PC-9 (cell line): ENCODE measurements at regions not wholly inside any gene's neighbourhood (a gene's known extent, or its start where the extent isn't known, plus 50 kb on each side); places are given as distances from the start of the nearest gene placed in this dataset.

Experiments used
- BruUV-seq: library from RNA; stranded (reverse); fragments of 400-500 nt; replicated peaks from 2 replicates; lab custom pipeline; 2021; lab: Mats Ljungman, UMichigan
- CTCF ChIA-PET: fragments of 300-600 bp; sonication (Branson Sonifier 250); formaldehyde crosslinking; loops from one replicate; lab custom pipeline; 2022; ENCODE audit warnings: antibody characterized with exemption; lab: Charles Lee
- POLR2A ChIA-PET: fragments of 300-600 bp; sonication (Branson Sonifier 250); formaldehyde crosslinking; loops from one replicate; lab custom pipeline; 2022; ENCODE audit warnings: antibody characterized with exemption; ENCODE audit not compliant: unreplicated experiment; lab: Charles Lee
- DNase-seq, 2 experiments: peaks; one replicate each; pipeline versions ENCODE4 v3.0.0 to v3.0.0-alpha.2; 2015 to 2022; ENCODE audit warnings: mixed read lengths in 1 of 2
- H2AFZ ChIP-seq: fragments of 200-600 bp; sonication (generic); 2 replicates; pipeline ENCODE4 v1.8.1; 2017; ENCODE audit warnings: antibody characterized with exemption
- H3F3A ChIP-seq: fragments of 200-600 bp; sonication (generic); 2 replicates; pipeline ENCODE4 v1.8.1; 2017; ENCODE audit warnings: antibody characterized with exemption, mild to moderate bottlenecking, low read depth; ENCODE audit not compliant: insufficient read depth
- H3K27ac ChIP-seq: fragments of 200-600 bp; sonication (generic); 2 replicates; pipeline ENCODE4 v1.6.1; 2016; ENCODE audit warnings: mixed run types
- H3K27me3 ChIP-seq: fragments of 200-600 bp; sonication (generic); 2 replicates; pipeline ENCODE4 v1.6.1; 2016; ENCODE audit warnings: low read depth, mixed run types; ENCODE audit not compliant: insufficient read depth
- H3K36me3 ChIP-seq: fragments of 200-600 bp; sonication (generic); 2 replicates; pipeline ENCODE4 v1.6.1; 2016; ENCODE audit warnings: low read depth, mixed run types
- H3K4me1 ChIP-seq: fragments of 200-600 bp; sonication (generic); replicated peaks from 2 replicates; pipeline ENCODE4 v1.6.1; 2016; ENCODE audit warnings: mixed run types; ENCODE audit not compliant: insufficient read depth
- H3K4me2 ChIP-seq: fragments of 200-600 bp; sonication (generic); 2 replicates; pipeline ENCODE4 v1.6.1; 2017; ENCODE audit warnings: mixed run types
- H3K4me3 ChIP-seq: fragments of 200-600 bp; sonication (generic); 2 replicates; pipeline ENCODE4 v1.6.1; 2016; ENCODE audit warnings: mixed run types
- H3K79me2 ChIP-seq: fragments of 200-600 bp; sonication (generic); 2 replicates; pipeline ENCODE4 v1.6.1; 2017; ENCODE audit warnings: low read depth, mixed run types
- H3K9me2 ChIP-seq: fragments of 200-600 bp; sonication (generic); 2 replicates; pipeline ENCODE4 v1.8.1; 2017; ENCODE audit warnings: mild to moderate bottlenecking; ENCODE audit not compliant: insufficient read depth
- H3K9me3 ChIP-seq: fragments of 200-600 bp; sonication (generic); 2 replicates; pipeline ENCODE4 v1.8.1; 2016; ENCODE audit warnings: low read depth; ENCODE audit not compliant: insufficient read depth
- H4K20me1 ChIP-seq: fragments of 200-600 bp; sonication (generic); 2 replicates; pipeline ENCODE4 v1.8.1; 2017; ENCODE audit not compliant: insufficient read depth
- EZH2 ChIP-seq: fragments of 200-600 bp; sonication (generic); IDR thresholded peaks from 2 replicates; pipeline ENCODE4 v1.8.0; 2017; ENCODE audit warnings: antibody characterized with exemption, low read depth
- intact Hi-C: fragments of 100-400 bp; cut with micrococcal nuclease; formaldehyde crosslinking; loops from one replicate; pipeline ENCODE4 v1.10.0; 2022; ENCODE audit not compliant: unreplicated experiment
- TF ChIP-seq, protein P1 (sequence below): fragments of 200-600 bp; sonication (generic); conservative IDR thresholded peaks from 2 replicates; pipeline ENCODE4 v1.6.1; 2017; ENCODE audit warnings: mixed run types, antibody characterized with exemption, mild to moderate bottlenecking, moderate library complexity

DNA sequence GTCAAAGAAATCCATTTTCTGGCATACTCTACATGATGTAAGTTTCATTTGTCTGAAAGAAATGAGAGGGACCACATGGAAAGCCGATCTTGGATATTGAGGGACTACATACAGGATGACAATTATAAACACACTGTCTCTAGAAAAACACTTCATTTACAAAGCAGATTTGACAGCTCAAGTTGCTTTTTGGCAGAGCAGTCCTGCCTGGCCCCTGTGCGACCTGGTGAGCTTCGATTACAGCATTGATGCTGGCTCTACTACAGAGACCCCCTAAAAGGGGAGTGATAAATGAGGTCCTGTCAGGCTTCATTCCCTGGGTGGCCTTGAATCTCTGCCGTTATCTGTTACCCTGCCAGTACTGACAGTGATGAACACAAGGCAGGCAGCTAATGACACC, 215.2 kb upstream of the NOCT start:
- Histone ChIP-seq H4K20me1 (no peaks in the 10 kb centered on the region), H3K4me1 (no peaks in the 10 kb centered on the region), H2AFZ (no peak overlapping the region), H3K9me3 (no peaks in the 10 kb centered on the region), H3K27ac (no peak overlapping the region), H3K79me2 (no peaks in the 10 kb centered on the region), H3K4me2 (no peak overlapping the region), H3K36me3 (no peaks in the 10 kb centered on the region), H3F3A (no peaks in the 10 kb centered on the region), H3K4me3 (no peak overlapping the region), H3K9me2 (no peaks in the 10 kb centered on the region), H3K27me3 (peaks cover 7% of the 10 kb centered on the region)
- ChIA-PET POLR2A (no interaction called here), CTCF (no interaction called here)
- TF ChIP-seq, protein P1, sequence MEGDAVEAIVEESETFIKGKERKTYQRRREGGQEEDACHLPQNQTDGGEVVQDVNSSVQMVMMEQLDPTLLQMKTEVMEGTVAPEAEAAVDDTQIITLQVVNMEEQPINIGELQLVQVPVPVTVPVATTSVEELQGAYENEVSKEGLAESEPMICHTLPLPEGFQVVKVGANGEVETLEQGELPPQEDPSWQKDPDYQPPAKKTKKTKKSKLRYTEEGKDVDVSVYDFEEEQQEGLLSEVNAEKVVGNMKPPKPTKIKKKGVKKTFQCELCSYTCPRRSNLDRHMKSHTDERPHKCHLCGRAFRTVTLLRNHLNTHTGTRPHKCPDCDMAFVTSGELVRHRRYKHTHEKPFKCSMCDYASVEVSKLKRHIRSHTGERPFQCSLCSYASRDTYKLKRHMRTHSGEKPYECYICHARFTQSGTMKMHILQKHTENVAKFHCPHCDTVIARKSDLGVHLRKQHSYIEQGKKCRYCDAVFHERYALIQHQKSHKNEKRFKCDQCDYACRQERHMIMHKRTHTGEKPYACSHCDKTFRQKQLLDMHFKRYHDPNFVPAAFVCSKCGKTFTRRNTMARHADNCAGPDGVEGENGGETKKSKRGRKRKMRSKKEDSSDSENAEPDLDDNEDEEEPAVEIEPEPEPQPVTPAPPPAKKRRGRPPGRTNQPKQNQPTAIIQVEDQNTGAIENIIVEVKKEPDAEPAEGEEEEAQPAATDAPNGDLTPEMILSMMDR, result no peak
- no peak for TF ChIP-seq EZH2
- intact Hi-C loops, result no loop called here
- DNase-seq, result no peak
- BruUV-seq, result no TSS peak

DNA sequence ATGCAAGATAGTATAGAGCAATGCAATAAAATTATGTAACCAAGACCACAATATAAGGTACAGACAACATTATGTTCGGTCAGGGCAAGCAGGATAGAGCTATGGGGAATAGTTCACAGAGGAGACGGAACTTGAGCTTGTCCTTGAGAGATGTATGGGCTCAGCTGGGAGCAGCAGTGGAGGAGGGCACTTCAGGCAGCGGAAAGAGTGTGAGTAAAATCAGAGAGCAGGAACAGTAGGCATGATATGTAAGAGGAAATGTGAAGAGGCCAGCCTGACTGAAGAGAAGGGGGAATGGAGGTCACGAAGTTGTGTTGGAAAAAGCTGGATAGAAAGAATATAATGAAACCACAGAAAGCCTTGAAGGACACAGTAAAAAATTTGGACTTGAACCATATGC, 217.2 kb upstream of the NOCT start:
- no peak overlapping the region for H3K4me3 ChIP-seq
- no peaks in the 10 kb centered on the region for H3K36me3 ChIP-seq
- H3K9me2 ChIP-seq, result no peaks in the 10 kb centered on the region
- no TSS peak for BruUV-seq
- POLR2A ChIA-PET, result no interaction called here
- DNase-seq, result no peak
- CTCF ChIA-PET, result no interaction called here
- no peaks in the 10 kb centered on the region; the same call in 1 of the 2 replicates for H3K27me3 ChIP-seq
- H3K9me3 ChIP-seq, result no peaks in the 10 kb centered on the region
- no peaks in the 10 kb centered on the region for H3K4me1 ChIP-seq
- intact Hi-C loops, result no loop called here
- no peaks in the 10 kb centered on the region for H3K79me2 ChIP-seq
- H3F3A ChIP-seq, result no peaks in the 10 kb centered on the region
- H2AFZ ChIP-seq, result no peak overlapping the region
- no peaks in the 10 kb centered on the region for H4K20me1 ChIP-seq
- TF ChIP-seq, protein P1, result no peak
- TF ChIP-seq EZH2, result no peak
- no peak overlapping the region for H3K27ac ChIP-seq
- H3K4me2 ChIP-seq, result no peak overlapping the region

DNA sequence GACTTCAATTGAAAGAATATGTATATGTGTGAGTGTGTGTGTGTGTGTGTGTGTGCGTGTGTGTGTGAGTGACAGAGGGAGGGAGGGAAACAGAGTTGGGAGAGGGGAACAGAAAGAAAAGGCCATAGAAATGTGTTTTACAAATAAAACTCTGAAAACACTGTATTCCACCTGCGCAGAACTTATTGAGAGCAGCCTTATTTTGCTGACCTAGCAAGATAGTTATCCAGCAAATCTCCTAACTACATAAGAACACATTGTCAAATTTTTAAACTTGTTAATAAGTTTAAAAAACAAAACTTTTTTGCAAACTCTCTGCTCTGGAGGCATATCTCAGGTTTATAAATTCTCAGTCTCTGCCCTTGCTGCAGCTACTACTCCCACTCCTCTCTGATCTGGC, 217.9 kb upstream of the NOCT start:
- intact Hi-C loops, result no loop called here
- no peaks in the 10 kb centered on the region for H3K79me2 ChIP-seq
- no peak overlapping the region for H3K4me3 ChIP-seq
- BruUV-seq, result no TSS peak
- CTCF ChIA-PET, result no interaction called here
- TF ChIP-seq, protein P1, result no peak
- TF ChIP-seq EZH2, result no peak
- no peak overlapping the region for H3K27ac ChIP-seq
- no peaks in the 10 kb centered on the region for H3K9me2 ChIP-seq
- DNase-seq, result no peak
- no peaks in the 10 kb centered on the region; the same call in 1 of the 2 replicates for H3K27me3 ChIP-seq
- no peak overlapping the region for H3K4me2 ChIP-seq
- H3F3A ChIP-seq, result no peaks in the 10 kb centered on the region
- H3K9me3 ChIP-seq, result no peaks in the 10 kb centered on the region
- POLR2A ChIA-PET, result no interaction called here
- no peak overlapping the region for H2AFZ ChIP-seq
- H3K4me1 ChIP-seq, result no peaks in the 10 kb centered on the region
- no peaks in the 10 kb centered on the region for H3K36me3 ChIP-seq
- H4K20me1 ChIP-seq, result no peaks in the 10 kb centered on the region
